GM23248 (cell line): ENCODE measurements at regions not wholly inside any gene's neighbourhood (a gene's known extent, or its start where the extent isn't known, plus 50 kb on each side); places are given as distances from the start of the nearest gene placed in this dataset.

Experiments used
- EZH2 ChIP-seq: fragments of 200-600 bp; sonication (generic); IDR thresholded peaks from 2 replicates; pipeline ENCODE4 v1.6.1; 2018; ENCODE audit warnings: antibody characterized with exemption, mild to moderate bottlenecking; ENCODE audit not compliant: insufficient read depth, poor library complexity, severe bottlenecking
- EZH2phosphoT487 ChIP-seq: fragments of 200-600 bp; sonication (generic); IDR thresholded peaks from 2 replicates; pipeline ENCODE4 v1.6.1; 2018; ENCODE audit warnings: antibody characterized with exemption, moderate library complexity, mild to moderate bottlenecking, low read depth; ENCODE audit not compliant: insufficient read depth

- TF ChIP-seq EZH2: no peak
- TF ChIP-seq EZH2phosphoT487: no peak
Observed at GRCh38 chr13:26914624-26915023, 154.0 kb upstream of the GPR12 start.
